AG09309 (cell line): ENCODE measurements at regions not wholly inside any gene's neighbourhood (a gene's known extent, or its start where the extent isn't known, plus 50 kb on each side); places are given as distances from the start of the nearest gene placed in this dataset.

Experiments used
- DNase-seq: peaks from one replicate; pipeline ENCODE4 v3.0.0-alpha.2; 2010; ENCODE audit warnings: low read depth
- H3K4me3 ChIP-seq: 2 replicates; pipeline ENCODE4 v1.5.1; 2011; ENCODE audit warnings: mild to moderate bottlenecking, low read depth, low read length, moderate library complexity; ENCODE audit not compliant: control insufficient read depth
- CTCF ChIP-seq: IDR thresholded peaks from 2 replicates; pipeline ENCODE4 v1.5.1; 2011; ENCODE audit warnings: mild to moderate bottlenecking, low read depth, low read length, inconsistent platforms; ENCODE audit not compliant: insufficient read depth, control insufficient read depth; ENCODE audit errors: missing control alignments

- TF ChIP-seq CTCF: no peak
- DNase-seq: no peak
- H3K4me3 ChIP-seq: no peak overlapping the region
These were observed 67.7 kb upstream of the SERPINE2 start for GRCh38 chr2:224106794-224107193.

- TF ChIP-seq CTCF: no peak
- H3K4me3 ChIP-seq: no peak overlapping the region
- DNase-seq: no peak
These were observed 65.7 kb upstream of the SERPINE2 start for GRCh38 chr2:224104668-224105386.

GRCh38 chr2:224103651-224104050 is 64.6 kb upstream of the SERPINE2 start:
- no peak overlapping the region for H3K4me3 ChIP-seq
- TF ChIP-seq CTCF: no peak
- DNase-seq: no peak

- no peak for TF ChIP-seq CTCF
- no peak overlapping the region for H3K4me3 ChIP-seq
- DNase-seq: no peak
These were observed 63.9 kb upstream of the SERPINE2 start for GRCh38 chr2:224102991-224103390.

GRCh38 chr2:224101820-224102630 is 62.9 kb upstream of the SERPINE2 start:
- H3K4me3 ChIP-seq: no peak overlapping the region
- DNase-seq: peak; percentile 96
- no peak for TF ChIP-seq CTCF

- H3K4me3 ChIP-seq: no peak overlapping the region
- TF ChIP-seq CTCF: no peak
- DNase-seq: no peak
These were observed 61.0 kb upstream of the SERPINE2 start for GRCh38 chr2:224099861-224100643.
